ENCODE measurements at regions not wholly inside any gene's neighbourhood (a gene's known extent, or its start where the extent isn't known, plus 50 kb on each side); places are given as distances from the start of the nearest gene placed in this dataset.

DNA sequence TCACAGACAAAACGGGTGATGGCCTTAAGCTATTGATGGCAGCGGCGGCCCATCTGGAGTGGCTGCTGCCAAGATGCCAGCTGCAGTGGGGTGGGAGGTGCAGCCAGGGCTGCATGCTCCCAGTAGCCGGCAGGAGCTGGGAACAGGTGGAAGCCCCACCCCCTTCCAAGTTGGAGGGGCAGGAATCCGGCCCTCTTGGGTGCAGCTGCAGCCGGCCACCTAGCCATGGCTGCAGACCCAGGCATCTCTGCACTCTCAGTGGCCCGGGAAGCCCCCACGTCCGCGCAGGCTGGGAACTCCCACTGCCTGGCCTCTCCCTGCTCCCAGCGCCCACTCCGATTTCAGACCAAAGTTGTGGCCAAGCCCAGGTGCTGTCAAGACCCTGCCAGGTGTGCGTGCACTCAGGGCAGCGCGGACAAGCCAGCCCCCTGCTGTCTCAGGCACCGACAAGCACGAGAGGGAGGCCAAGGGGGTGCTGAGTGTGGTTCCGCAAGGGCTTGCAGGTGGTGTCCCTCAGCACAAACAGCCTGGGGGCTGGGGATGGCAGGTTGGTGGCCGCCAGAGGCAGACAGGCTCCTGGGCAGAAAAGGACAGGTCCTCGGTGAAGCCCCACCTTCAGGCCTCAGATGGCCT is 115.1 kb upstream of the TSLP start:
- ATAC-seq: peak; percentile 36

DNA sequence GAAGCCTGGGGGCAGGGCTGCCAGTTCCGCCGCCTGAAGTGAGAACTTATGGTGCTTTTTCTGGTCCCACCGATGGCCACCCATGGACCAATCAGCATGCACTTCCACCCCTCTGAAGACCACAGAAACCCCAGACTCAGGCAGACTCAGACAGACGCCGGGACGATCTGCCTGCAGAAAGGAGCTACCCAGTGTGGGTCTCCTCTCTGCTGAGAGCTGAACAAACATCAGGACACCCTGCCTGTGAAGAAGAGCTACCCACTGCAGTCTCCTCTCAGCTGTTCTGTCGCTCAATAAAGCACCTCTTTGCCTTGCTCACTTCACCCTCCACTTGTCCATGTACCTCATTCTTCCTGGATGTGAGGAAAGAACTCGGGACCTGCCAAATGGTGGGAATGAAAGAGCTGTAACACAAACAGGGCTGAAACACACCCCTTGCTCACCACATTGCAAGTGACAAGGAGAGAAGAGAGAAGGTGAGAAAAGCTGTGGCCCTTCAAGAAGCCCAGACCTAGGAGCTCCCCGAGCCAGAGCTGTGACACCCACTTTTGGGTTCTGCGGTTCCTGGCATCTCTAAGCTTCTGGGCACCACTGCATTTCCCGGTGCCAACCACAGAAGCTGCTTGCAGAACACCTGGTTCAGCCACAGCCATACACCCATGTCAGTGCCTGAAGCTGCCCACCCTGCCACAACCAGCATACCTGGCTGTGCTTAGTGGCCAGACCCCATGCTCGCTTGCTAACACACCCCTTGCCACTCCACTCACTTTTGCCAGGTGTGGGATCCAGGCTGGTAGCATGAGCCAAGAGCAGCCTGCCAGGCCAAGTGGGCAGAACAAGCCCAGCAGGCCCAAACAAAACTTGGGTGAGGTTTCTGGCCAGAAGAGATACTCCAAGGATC is 114.3 kb upstream of the TSLP start:
- no peak for ATAC-seq
- H3K9me3 ChIP-seq: no peaks in the 10 kb centered on the region
- TF ChIP-seq, protein P1, sequence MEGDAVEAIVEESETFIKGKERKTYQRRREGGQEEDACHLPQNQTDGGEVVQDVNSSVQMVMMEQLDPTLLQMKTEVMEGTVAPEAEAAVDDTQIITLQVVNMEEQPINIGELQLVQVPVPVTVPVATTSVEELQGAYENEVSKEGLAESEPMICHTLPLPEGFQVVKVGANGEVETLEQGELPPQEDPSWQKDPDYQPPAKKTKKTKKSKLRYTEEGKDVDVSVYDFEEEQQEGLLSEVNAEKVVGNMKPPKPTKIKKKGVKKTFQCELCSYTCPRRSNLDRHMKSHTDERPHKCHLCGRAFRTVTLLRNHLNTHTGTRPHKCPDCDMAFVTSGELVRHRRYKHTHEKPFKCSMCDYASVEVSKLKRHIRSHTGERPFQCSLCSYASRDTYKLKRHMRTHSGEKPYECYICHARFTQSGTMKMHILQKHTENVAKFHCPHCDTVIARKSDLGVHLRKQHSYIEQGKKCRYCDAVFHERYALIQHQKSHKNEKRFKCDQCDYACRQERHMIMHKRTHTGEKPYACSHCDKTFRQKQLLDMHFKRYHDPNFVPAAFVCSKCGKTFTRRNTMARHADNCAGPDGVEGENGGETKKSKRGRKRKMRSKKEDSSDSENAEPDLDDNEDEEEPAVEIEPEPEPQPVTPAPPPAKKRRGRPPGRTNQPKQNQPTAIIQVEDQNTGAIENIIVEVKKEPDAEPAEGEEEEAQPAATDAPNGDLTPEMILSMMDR (IDR thresholded peaks at IDR 0.05): no peak
- DNase-seq: no peak
- H3K36me3 ChIP-seq: no peaks in the 10 kb centered on the region
- no peaks in the 10 kb centered on the region for H3K27me3 ChIP-seq
- no peaks in the 10 kb centered on the region for H3K4me1 ChIP-seq
- H3K4me3 ChIP-seq: no peak overlapping the region
- no peak overlapping the region for H3K27ac ChIP-seq
- intact Hi-C loops (cut with DNase I): no loop called here

More for the DNA sequence above, 115.1 kb upstream of the TSLP start:
- TF ChIP-seq, protein P1 (IDR thresholded peaks at IDR 0.05): no peak
- intact Hi-C loops (cut with DNase I): no loop called here
- H3K4me1 ChIP-seq: no peaks in the 10 kb centered on the region
- H3K27ac ChIP-seq: no peak overlapping the region
- no peaks in the 10 kb centered on the region for H3K36me3 ChIP-seq
- H3K27me3 ChIP-seq: no peaks in the 10 kb centered on the region
- no peak for DNase-seq
- no peaks in the 10 kb centered on the region for H3K9me3 ChIP-seq
- H3K4me3 ChIP-seq: no peak overlapping the region

DNA sequence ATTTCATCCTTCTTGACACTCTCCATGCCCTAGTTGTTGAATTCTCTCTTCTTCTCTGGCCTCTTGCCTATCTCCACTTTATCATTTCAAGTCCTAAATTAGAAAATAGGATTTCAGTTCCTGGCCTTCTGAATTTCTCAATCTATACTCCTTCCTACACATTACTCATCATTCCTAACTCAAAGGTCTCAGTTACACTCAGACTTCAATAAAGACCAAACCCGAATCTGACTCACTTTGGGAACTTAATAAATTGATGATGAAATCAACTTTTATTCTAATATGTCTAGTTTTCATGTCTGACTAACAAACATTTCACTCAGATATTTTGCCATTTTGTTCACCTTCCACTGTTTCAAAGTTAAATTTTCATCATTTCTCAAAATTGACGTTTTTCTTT is 113.6 kb upstream of the TSLP start:
- Histone ChIP-seq H3K27ac (no peak overlapping the region), H3K36me3 (no peaks in the 10 kb centered on the region), H3K9me3 (no peaks in the 10 kb centered on the region), H3K27me3 (no peaks in the 10 kb centered on the region), H3K4me3 (no peak overlapping the region), H3K4me1 (no peaks in the 10 kb centered on the region)
- TF ChIP-seq, protein P1 (IDR thresholded peaks at IDR 0.05): no peak
- no peak for DNase-seq
- no peak for ATAC-seq
- intact Hi-C loops (cut with DNase I): no loop called here

DNA sequence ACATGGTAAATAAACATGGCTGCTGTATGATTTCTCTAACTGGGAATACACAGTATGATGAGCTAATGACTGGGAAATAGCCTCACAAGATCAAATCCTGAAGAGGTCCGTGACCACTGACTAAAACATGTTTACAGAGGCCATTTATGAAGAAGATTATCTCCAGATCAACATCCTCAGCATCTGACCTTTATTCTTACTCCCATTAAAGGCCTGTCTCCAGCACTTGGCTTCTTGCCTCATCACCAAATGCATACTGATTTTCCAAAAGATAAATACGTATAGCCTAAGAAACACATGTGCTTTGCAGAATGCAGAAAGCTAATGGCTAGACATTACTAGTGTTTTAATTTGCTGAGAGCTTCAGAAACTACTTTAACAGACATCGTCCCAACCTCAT is 108.0 kb upstream of the TSLP start:
- Histone ChIP-seq H3K4me3 (no peak overlapping the region), H3K4me1 (no peaks in the 10 kb centered on the region), H3K27me3 (no peaks in the 10 kb centered on the region), H3K27ac (no peak overlapping the region), H3K36me3 (no peaks in the 10 kb centered on the region), H3K9me3 (no peaks in the 10 kb centered on the region)
- intact Hi-C loops (cut with DNase I): no loop called here
- TF ChIP-seq, protein P1 (IDR thresholded peaks at IDR 0.05): no peak
- ATAC-seq (no peak), DNase-seq (no peak)

DNA sequence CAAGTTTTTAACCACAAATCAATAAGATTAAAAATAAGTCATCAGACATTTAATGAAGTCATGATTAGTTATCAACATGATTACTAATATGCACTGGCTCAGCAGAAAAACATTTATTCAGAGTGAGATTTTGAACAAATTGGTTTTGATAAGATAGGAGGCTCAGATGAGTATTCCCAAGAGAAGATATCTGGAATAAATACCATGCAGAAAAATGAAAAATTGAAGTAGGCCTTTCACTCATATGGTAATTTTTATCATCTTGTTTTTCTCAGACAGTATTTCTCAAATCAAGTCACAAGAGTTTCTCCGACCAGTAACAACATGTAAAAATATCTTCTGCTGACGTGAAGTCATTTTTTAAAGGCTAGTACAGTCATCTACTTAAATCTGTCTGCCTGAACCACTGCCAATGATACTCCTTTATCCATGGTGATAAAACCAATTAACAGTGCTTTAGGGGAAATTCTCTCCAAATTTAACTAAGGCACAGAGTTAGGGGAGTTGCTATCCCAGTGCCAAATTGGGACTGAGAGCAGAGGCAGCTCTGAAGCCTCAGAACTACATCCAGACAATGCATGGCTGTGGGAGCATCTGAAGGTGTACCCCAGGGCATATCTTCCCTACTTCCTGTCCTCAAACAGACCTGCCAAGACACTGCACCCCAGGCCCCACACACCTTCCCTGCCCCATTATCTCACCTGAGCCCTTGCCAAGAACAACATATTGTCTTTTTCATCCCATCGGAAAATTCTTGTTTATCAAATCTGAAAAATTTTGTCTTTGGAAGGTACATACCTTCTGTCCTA is 105.5 kb upstream of the TSLP start:
- Histone ChIP-seq H3K4me3 (no peak overlapping the region), H3K4me1 (no peaks in the 10 kb centered on the region), H3K36me3 (no peaks in the 10 kb centered on the region), H3K9me3 (no peaks in the 10 kb centered on the region), H3K27me3 (no peaks in the 10 kb centered on the region), H3K27ac (no peak overlapping the region)
- TF ChIP-seq, protein P1 (IDR thresholded peaks at IDR 0.05): no peak
- ATAC-seq: no peak
- DNase-seq: no peak
- intact Hi-C loops (cut with DNase I): no loop called here
